KMS-11 (cell line): ENCODE measurements at regions not wholly inside any gene's neighbourhood (a gene's known extent, or its start where the extent isn't known, plus 50 kb on each side); places are given as distances from the start of the nearest gene placed in this dataset.

Experiments
- H2AFZ ChIP-seq: fragments of 200-600 bp; sonication (generic); 2 replicates; pipeline ENCODE4 v1.6.1; 2016; ENCODE audit warnings: antibody characterized with exemption, mixed run types, low read depth
- H3K27ac ChIP-seq: fragments of 200-600 bp; sonication (generic); 2 replicates; pipeline ENCODE4 v1.6.1; 2016; ENCODE audit warnings: mild to moderate bottlenecking, mixed run types
- H3K27me3 ChIP-seq: fragments of 200-600 bp; sonication (generic); 2 replicates; pipeline ENCODE4 v1.6.1; 2017; ENCODE audit warnings: mild to moderate bottlenecking, low read depth, mixed run types, moderate library complexity; ENCODE audit not compliant: insufficient read depth
- H3K36me3 ChIP-seq: fragments of 200-600 bp; sonication (generic); 2 replicates; pipeline ENCODE4 v1.6.1; 2017; ENCODE audit warnings: mild to moderate bottlenecking, mixed run types; ENCODE audit not compliant: insufficient read depth
- H3K4me1 ChIP-seq: fragments of 200-600 bp; sonication (generic); 2 replicates; pipeline ENCODE4 v1.6.1; 2016; ENCODE audit warnings: mild to moderate bottlenecking, low read depth, mixed run types; ENCODE audit not compliant: poor library complexity, severe bottlenecking
- H3K4me2 ChIP-seq: fragments of 200-600 bp; sonication (generic); 2 replicates; pipeline ENCODE4 v1.7.0; 2016; ENCODE audit warnings: mild to moderate bottlenecking, mixed run types
- H3K4me3 ChIP-seq: fragments of 200-600 bp; sonication (generic); IDR thresholded peaks from 2 replicates; pipeline ENCODE4 v1.6.1; 2017; ENCODE audit warnings: low read depth, low read length, mixed read lengths; ENCODE audit not compliant: insufficient read depth
- H3K79me2 ChIP-seq: fragments of 200-600 bp; sonication (generic); 2 replicates; pipeline ENCODE4 v1.6.1; 2016; ENCODE audit warnings: low read depth, mixed run types; ENCODE audit not compliant: insufficient read depth
- H3K9ac ChIP-seq: fragments of 200-600 bp; sonication (generic); 2 replicates; pipeline ENCODE4 v1.6.1; 2016; ENCODE audit warnings: mild to moderate bottlenecking, mixed run types
- H4K20me1 ChIP-seq: fragments of 200-600 bp; sonication (generic); 2 replicates; pipeline ENCODE4 v1.6.1; 2016; ENCODE audit warnings: mild to moderate bottlenecking, mixed run types; ENCODE audit not compliant: insufficient read depth
- TF ChIP-seq, protein P1 (sequence below): fragments of 200-600 bp; sonication (generic); conservative IDR thresholded peaks from 2 replicates; pipeline ENCODE4 v1.6.1; 2017; ENCODE audit warnings: low read depth, mild to moderate bottlenecking, antibody characterized with exemption, low read length, moderate library complexity, mixed read lengths

DNA sequence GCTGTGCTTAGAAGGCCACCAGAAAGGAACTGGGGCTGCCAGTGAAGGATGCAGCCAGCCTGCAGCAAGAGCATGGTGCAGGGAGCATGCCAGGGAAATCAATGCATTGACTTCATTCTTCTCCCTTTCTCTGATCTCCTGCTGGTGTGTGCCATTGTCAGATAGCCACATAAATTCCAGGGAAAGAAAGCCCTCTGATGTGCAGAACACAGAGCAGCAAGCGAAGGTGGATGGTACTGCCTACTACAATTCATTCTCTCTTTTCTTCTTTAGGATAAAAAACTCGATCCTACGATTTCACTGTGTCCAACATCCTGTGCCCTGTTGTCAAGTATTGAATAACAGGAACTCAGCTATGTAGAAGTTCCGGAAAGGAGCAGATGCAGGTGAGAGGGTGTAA lies 446.7 kb upstream of the TMEM132C start:
- Histone ChIP-seq H2AFZ (no peak overlapping the region), H3K4me1 (no peaks in the 10 kb centered on the region)
- TF ChIP-seq, protein P1, sequence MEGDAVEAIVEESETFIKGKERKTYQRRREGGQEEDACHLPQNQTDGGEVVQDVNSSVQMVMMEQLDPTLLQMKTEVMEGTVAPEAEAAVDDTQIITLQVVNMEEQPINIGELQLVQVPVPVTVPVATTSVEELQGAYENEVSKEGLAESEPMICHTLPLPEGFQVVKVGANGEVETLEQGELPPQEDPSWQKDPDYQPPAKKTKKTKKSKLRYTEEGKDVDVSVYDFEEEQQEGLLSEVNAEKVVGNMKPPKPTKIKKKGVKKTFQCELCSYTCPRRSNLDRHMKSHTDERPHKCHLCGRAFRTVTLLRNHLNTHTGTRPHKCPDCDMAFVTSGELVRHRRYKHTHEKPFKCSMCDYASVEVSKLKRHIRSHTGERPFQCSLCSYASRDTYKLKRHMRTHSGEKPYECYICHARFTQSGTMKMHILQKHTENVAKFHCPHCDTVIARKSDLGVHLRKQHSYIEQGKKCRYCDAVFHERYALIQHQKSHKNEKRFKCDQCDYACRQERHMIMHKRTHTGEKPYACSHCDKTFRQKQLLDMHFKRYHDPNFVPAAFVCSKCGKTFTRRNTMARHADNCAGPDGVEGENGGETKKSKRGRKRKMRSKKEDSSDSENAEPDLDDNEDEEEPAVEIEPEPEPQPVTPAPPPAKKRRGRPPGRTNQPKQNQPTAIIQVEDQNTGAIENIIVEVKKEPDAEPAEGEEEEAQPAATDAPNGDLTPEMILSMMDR: no peak

DNA sequence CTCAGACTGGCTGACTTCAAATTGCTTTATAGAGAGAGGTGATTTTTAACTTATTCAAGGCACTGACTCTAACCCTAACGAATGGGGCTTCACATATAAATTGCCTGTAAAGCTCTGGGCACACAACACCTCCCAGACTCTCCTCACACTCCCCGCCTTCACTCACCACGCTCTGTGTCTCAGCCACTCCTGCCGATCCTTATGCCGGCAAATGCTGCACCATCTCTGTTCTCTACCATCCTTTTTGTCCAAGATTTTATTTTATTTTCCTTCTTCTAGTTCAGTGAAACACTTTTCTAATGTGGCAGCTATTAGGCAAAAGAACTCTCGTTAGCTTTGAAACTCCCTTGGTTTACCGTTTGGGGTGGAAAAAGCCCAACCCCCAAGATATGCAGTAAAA lies 446.1 kb upstream of the TMEM132C start:
- Histone ChIP-seq H2AFZ (no peak overlapping the region), H3K4me2 (no peak overlapping the region), H3K27ac (no peak overlapping the region), H3K4me1 (no peaks in the 10 kb centered on the region), H3K27me3 (no peaks in the 10 kb centered on the region), H3K9ac (no peak overlapping the region), H4K20me1 (no peaks in the 10 kb centered on the region), H3K4me3 (no peak overlapping the region), H3K79me2 (no peaks in the 10 kb centered on the region), H3K36me3 (no peaks in the 10 kb centered on the region)
- TF ChIP-seq, protein P1: no peak

More for the DNA sequence above, 446.7 kb upstream of the TMEM132C start:
- H3K4me2 ChIP-seq: no peak overlapping the region
- no peak overlapping the region for H3K4me3 ChIP-seq
- H3K79me2 ChIP-seq: no peaks in the 10 kb centered on the region
- no peak overlapping the region for H3K9ac ChIP-seq
- no peaks in the 10 kb centered on the region for H3K27me3 ChIP-seq
- no peak overlapping the region for H3K27ac ChIP-seq
- no peaks in the 10 kb centered on the region for H3K36me3 ChIP-seq
- no peaks in the 10 kb centered on the region for H4K20me1 ChIP-seq

DNA sequence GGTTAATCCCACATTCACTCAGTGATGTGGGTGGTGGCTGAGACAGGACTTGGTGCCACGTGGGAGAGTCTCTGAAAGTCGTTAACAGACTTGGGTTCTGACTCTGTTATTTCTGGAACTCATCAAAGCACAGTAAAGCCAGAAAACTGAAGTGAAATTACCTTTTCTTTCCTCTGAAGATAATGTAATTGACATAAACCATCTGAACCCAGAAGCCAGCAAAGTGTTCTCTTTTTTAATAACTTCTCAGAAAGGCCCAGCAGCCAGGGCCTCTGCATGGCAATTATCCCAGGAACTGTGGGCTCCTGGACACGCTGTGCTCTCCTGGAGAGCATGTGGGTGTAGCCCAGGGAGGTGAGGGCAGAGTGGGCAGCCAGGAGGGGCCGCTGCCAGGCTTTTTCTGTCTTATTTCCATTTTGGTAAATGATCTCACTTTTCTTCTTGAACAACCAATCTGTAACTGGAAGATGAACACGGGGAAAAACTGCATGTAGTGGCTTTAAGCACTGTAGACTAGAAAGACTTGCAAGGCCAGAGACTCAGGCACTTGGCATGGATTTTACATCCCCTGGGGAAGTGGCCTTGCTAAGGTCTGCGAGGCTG lies 444.1 kb upstream of the TMEM132C start:
- Histone ChIP-seq H3K36me3 (no peaks in the 10 kb centered on the region), H3K27me3 (no peaks in the 10 kb centered on the region)
- TF ChIP-seq, protein P1: no peak

DNA sequence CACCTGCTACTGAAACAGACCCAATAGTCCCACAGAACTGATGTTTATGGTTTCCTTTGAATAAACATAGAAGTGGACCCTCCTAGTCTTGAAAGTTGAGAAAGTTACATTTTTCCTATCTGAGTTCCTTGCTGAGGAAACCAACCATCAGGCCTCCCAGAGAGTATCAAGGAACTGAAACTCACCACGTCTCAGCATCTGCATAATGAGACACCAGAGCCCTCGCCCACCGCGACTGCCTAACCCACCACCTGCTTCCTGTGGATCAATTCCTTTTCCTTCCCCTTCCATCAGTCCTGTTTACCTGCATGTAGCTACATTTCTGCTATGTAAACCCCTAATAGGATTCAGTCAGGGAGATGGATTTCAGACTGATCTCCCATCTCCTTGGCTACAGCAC lies 443.2 kb upstream of the TMEM132C start:
- no peaks in the 10 kb centered on the region for H3K36me3 ChIP-seq
- H3K4me2 ChIP-seq: no peak overlapping the region
- TF ChIP-seq, protein P1: no peak
- H4K20me1 ChIP-seq: no peaks in the 10 kb centered on the region
- H2AFZ ChIP-seq: no peak overlapping the region
- H3K4me3 ChIP-seq: no peak overlapping the region
- no peaks in the 10 kb centered on the region for H3K79me2 ChIP-seq
- H3K9ac ChIP-seq: no peak overlapping the region
- no peaks in the 10 kb centered on the region for H3K4me1 ChIP-seq
- no peak overlapping the region for H3K27ac ChIP-seq
- no peaks in the 10 kb centered on the region for H3K27me3 ChIP-seq

More for the DNA sequence above, 444.1 kb upstream of the TMEM132C start:
- no peaks in the 10 kb centered on the region for H3K79me2 ChIP-seq
- H2AFZ ChIP-seq: no peak overlapping the region
- H3K9ac ChIP-seq: no peak overlapping the region
- no peaks in the 10 kb centered on the region for H3K4me1 ChIP-seq
- H3K27ac ChIP-seq: no peak overlapping the region
- H3K4me2 ChIP-seq: no peak overlapping the region
- no peak overlapping the region for H3K4me3 ChIP-seq
- H4K20me1 ChIP-seq: no peaks in the 10 kb centered on the region
